KMS-11 (cell line): ENCODE measurements at regions not wholly inside any gene's neighbourhood (a gene's known extent, or its start where the extent isn't known, plus 50 kb on each side); places are given as distances from the start of the nearest gene placed in this dataset.

Source experiments
- H2AFZ ChIP-seq: fragments of 200-600 bp; sonication (generic); 2 replicates; pipeline ENCODE4 v1.6.1; 2016; ENCODE audit warnings: antibody characterized with exemption, mixed run types, low read depth
- H3K27ac ChIP-seq: fragments of 200-600 bp; sonication (generic); 2 replicates; pipeline ENCODE4 v1.6.1; 2016; ENCODE audit warnings: mild to moderate bottlenecking, mixed run types
- H3K27me3 ChIP-seq: fragments of 200-600 bp; sonication (generic); 2 replicates; pipeline ENCODE4 v1.6.1; 2017; ENCODE audit warnings: mild to moderate bottlenecking, low read depth, mixed run types, moderate library complexity; ENCODE audit not compliant: insufficient read depth
- H3K36me3 ChIP-seq: fragments of 200-600 bp; sonication (generic); 2 replicates; pipeline ENCODE4 v1.6.1; 2017; ENCODE audit warnings: mild to moderate bottlenecking, mixed run types; ENCODE audit not compliant: insufficient read depth
- H3K4me1 ChIP-seq: fragments of 200-600 bp; sonication (generic); 2 replicates; pipeline ENCODE4 v1.6.1; 2016; ENCODE audit warnings: mild to moderate bottlenecking, low read depth, mixed run types; ENCODE audit not compliant: poor library complexity, severe bottlenecking
- H3K4me2 ChIP-seq: fragments of 200-600 bp; sonication (generic); 2 replicates; pipeline ENCODE4 v1.7.0; 2016; ENCODE audit warnings: mild to moderate bottlenecking, mixed run types
- H3K4me3 ChIP-seq: fragments of 200-600 bp; sonication (generic); IDR thresholded peaks from 2 replicates; pipeline ENCODE4 v1.6.1; 2017; ENCODE audit warnings: low read depth, low read length, mixed read lengths; ENCODE audit not compliant: insufficient read depth
- H3K79me2 ChIP-seq: fragments of 200-600 bp; sonication (generic); 2 replicates; pipeline ENCODE4 v1.6.1; 2016; ENCODE audit warnings: low read depth, mixed run types; ENCODE audit not compliant: insufficient read depth
- H3K9ac ChIP-seq: fragments of 200-600 bp; sonication (generic); 2 replicates; pipeline ENCODE4 v1.6.1; 2016; ENCODE audit warnings: mild to moderate bottlenecking, mixed run types
- H4K20me1 ChIP-seq: fragments of 200-600 bp; sonication (generic); 2 replicates; pipeline ENCODE4 v1.6.1; 2016; ENCODE audit warnings: mild to moderate bottlenecking, mixed run types; ENCODE audit not compliant: insufficient read depth
- TF ChIP-seq, protein P1 (sequence below): fragments of 200-600 bp; sonication (generic); conservative IDR thresholded peaks from 2 replicates; pipeline ENCODE4 v1.6.1; 2017; ENCODE audit warnings: low read depth, mild to moderate bottlenecking, antibody characterized with exemption, low read length, moderate library complexity, mixed read lengths

DNA sequence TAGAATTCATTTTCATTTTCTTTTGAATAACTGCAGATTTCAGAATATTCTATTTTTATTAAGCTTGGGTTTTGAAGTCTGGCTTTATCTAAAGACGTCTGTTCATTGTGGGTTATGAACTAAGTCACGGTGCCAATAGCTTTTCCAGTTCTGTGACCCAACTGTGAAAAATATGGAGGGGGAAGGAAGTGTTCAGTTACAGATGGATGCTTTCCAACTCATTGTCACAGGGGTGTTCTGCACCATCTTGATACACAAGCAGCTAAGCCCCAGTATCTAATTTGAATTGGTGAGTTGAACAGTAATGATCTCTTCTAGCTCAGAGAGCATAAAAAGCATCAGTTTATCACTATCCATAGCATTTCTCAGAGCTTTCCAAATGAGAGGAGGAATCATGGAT, 710.6 kb downstream of the EDEM1 start:
- Histone ChIP-seq H3K79me2 (no peaks in the 10 kb centered on the region), H3K4me2 (no peak overlapping the region), H3K36me3 (no peaks in the 10 kb centered on the region), H3K4me1 (no peaks in the 10 kb centered on the region), H3K9ac (no peak overlapping the region), H3K27ac (no peak overlapping the region), H3K27me3 (no peaks in the 10 kb centered on the region), H3K4me3 (no peak overlapping the region), H2AFZ (no peak overlapping the region), H4K20me1 (no peaks in the 10 kb centered on the region)
- TF ChIP-seq, protein P1, sequence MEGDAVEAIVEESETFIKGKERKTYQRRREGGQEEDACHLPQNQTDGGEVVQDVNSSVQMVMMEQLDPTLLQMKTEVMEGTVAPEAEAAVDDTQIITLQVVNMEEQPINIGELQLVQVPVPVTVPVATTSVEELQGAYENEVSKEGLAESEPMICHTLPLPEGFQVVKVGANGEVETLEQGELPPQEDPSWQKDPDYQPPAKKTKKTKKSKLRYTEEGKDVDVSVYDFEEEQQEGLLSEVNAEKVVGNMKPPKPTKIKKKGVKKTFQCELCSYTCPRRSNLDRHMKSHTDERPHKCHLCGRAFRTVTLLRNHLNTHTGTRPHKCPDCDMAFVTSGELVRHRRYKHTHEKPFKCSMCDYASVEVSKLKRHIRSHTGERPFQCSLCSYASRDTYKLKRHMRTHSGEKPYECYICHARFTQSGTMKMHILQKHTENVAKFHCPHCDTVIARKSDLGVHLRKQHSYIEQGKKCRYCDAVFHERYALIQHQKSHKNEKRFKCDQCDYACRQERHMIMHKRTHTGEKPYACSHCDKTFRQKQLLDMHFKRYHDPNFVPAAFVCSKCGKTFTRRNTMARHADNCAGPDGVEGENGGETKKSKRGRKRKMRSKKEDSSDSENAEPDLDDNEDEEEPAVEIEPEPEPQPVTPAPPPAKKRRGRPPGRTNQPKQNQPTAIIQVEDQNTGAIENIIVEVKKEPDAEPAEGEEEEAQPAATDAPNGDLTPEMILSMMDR, result no peak

DNA sequence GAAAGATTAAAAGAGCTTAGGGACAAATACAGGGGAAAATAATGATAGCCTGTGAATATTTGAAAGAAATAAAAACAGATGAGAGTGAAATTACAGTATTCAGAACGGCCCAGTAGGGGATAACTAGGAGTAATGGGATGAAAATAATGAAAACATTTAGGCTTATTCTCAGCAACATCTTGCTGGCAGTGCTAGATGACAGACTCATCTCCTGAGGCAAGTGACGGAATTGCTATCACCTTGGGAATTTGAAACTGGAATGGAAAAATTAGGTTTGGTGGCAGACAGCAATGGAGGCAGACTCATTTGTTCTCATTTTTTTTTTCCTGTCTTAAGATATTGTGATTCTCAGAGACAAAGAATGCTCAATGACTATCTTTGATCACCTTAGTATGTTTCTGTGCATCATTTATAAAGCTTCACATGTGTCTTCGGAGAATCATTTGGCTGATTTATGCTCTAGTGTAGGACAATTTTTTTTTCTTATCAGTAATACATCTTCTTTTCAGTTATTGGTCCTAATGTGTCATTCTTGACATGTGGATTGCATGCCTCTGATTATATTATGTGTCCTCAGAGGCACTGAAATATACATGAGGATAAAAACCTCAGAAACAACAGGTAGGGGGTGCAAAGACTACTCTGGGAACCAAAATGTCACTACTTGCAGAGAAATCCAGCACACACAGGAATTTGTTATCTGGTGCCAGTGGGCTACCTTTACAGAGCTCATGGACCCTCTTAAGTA, 711.7 kb downstream of the EDEM1 start:
- Histone ChIP-seq H3K79me2 (no peaks in the 10 kb centered on the region), H3K27ac (no peak overlapping the region), H3K4me2 (no peak overlapping the region), H3K36me3 (no peaks in the 10 kb centered on the region), H3K27me3 (no peaks in the 10 kb centered on the region), H3K4me3 (no peak overlapping the region), H2AFZ (no peak overlapping the region), H4K20me1 (no peaks in the 10 kb centered on the region), H3K4me1 (no peaks in the 10 kb centered on the region), H3K9ac (no peak overlapping the region)
- TF ChIP-seq, protein P1, result no peak

GRCh38 chr3:5917932-5918331, 730.4 kb downstream of the EDEM1 start:
- Histone ChIP-seq H3K36me3 (no peaks in the 10 kb centered on the region), H2AFZ (no peak overlapping the region), H3K27ac (no peak overlapping the region), H3K9ac (no peak overlapping the region), H3K4me1 (no peaks in the 10 kb centered on the region), H4K20me1 (no peaks in the 10 kb centered on the region), H3K79me2 (no peaks in the 10 kb centered on the region), H3K4me3 (no peak overlapping the region), H3K27me3 (no peaks in the 10 kb centered on the region), H3K4me2 (no peak overlapping the region)
- TF ChIP-seq, protein P1, result no peak

DNA sequence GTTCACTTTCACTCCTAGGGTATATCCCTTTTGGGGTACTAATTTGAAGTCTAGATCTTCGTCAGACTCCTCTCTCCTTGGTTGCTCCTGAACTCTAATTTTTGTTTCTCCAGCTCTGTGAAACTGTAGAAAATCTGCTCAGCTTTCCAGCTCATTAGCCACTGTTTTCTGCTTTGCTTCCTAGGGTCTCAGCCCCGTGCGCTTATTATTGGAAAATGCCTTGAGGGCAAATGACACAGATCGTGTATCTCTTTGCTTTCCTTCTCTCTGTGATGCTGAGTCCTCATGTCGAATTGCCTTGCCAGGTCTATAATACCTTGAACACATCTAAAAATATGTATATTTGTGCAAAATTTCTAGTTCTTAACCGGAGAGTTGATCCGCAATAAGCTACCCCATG, 731.1 kb downstream of the EDEM1 start:
- H3K9ac ChIP-seq, result no peak overlapping the region
- no peak overlapping the region for H3K4me3 ChIP-seq
- H4K20me1 ChIP-seq, result no peaks in the 10 kb centered on the region
- H3K27me3 ChIP-seq, result no peaks in the 10 kb centered on the region
- no peak overlapping the region for H2AFZ ChIP-seq
- H3K79me2 ChIP-seq, result no peaks in the 10 kb centered on the region
- H3K4me2 ChIP-seq, result no peak overlapping the region
- H3K36me3 ChIP-seq, result no peaks in the 10 kb centered on the region
- no peaks in the 10 kb centered on the region for H3K4me1 ChIP-seq
- H3K27ac ChIP-seq, result no peak overlapping the region
- TF ChIP-seq, protein P1, result no peak
